GM12865 (cell line): ENCODE measurements at regions not wholly inside any gene's neighbourhood (a gene's known extent, or its start where the extent isn't known, plus 50 kb on each side); places are given as distances from the start of the nearest gene placed in this dataset.

Source experiments
- DNase-seq: peaks from one replicate; pipeline ENCODE4 v3.0.0; 2010; ENCODE audit warnings: low read depth
- H3K4me3 ChIP-seq: 2 replicates; pipeline ENCODE4 v1.5.1; 2011; ENCODE audit warnings: mild to moderate bottlenecking, low read depth, low read length, control low read depth
- TF ChIP-seq, protein P1 (sequence below): IDR thresholded peaks from 2 replicates; pipeline ENCODE4 v1.5.1; 2011; ENCODE audit warnings: low read length, control low read depth, low read depth, inconsistent platforms; ENCODE audit not compliant: insufficient read depth; ENCODE audit errors: missing control alignments

DNA sequence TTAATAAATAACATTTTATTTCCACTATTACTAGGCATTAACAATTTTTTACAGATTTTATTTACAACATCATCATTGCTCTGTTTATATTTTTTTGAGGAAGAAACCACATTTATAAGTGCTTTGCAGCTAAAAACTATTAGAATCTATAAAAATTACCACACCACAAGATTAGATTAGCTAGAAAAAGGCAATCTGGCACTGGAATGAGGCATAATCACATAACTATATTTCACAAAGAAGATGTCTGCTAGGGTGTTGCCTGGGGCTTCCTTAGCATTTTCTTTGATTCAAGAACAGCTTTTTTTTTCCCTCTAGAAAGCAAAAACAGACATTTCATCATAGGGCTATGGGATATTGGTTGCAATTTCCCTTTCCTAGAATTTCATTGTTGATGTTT lies 2169.2 kb downstream of the MRPL39 start:
- TF ChIP-seq, protein P1, sequence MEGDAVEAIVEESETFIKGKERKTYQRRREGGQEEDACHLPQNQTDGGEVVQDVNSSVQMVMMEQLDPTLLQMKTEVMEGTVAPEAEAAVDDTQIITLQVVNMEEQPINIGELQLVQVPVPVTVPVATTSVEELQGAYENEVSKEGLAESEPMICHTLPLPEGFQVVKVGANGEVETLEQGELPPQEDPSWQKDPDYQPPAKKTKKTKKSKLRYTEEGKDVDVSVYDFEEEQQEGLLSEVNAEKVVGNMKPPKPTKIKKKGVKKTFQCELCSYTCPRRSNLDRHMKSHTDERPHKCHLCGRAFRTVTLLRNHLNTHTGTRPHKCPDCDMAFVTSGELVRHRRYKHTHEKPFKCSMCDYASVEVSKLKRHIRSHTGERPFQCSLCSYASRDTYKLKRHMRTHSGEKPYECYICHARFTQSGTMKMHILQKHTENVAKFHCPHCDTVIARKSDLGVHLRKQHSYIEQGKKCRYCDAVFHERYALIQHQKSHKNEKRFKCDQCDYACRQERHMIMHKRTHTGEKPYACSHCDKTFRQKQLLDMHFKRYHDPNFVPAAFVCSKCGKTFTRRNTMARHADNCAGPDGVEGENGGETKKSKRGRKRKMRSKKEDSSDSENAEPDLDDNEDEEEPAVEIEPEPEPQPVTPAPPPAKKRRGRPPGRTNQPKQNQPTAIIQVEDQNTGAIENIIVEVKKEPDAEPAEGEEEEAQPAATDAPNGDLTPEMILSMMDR: no peak
- no peak overlapping the region for H3K4me3 ChIP-seq
- DNase-seq: no peak

DNA sequence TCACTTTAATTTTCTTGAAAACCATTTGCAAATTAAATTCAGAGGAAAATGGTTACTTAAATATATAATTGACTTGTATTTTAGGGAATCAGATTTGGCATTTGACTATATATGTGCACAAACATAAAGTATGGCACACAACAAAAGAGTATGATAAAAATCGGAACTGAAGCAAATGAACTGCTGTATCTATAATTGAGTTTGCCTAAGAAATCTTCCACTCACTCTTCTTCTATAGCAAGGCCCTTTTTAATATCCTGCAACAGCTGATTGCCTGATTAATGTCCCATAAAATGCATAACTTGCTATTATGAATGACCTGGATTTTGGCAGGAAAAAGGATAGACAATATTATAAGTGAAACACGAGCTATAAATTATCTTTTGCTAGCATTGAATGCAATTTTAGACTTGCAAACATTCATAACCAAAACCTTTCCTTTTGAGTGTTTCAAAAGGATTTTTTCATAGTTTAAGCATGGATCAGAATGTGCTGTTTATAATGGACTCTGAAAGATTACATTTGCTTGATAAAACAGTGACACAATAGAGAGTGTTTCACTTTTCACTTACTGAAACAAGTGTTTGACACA lies 2204.3 kb downstream of the MRPL39 start:
- TF ChIP-seq, protein P1: no peak
- no peak for DNase-seq
- H3K4me3 ChIP-seq: no peak overlapping the region

DNA sequence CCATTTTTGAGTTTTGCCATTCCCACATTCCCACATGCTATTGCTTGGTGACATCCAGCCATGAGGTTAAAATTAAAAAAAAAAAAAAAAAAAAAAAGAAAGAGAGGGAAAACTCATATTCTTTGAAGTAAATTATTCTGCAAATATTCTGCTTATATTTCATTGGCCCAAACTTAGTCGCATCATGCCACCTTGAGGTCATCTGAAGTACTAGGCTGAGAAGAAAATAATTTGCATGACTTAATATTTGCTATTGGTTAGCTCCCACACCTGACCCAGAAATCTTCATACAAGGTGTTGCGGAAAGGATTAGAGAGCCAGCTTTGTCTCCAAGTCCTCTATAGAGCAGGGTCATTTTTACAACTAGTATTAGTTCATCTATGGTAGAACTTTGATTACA lies 2206.0 kb downstream of the MRPL39 start:
- TF ChIP-seq, protein P1: peak; percentile 3
- DNase-seq: peak; percentile 9
- no peak overlapping the region for H3K4me3 ChIP-seq

DNA sequence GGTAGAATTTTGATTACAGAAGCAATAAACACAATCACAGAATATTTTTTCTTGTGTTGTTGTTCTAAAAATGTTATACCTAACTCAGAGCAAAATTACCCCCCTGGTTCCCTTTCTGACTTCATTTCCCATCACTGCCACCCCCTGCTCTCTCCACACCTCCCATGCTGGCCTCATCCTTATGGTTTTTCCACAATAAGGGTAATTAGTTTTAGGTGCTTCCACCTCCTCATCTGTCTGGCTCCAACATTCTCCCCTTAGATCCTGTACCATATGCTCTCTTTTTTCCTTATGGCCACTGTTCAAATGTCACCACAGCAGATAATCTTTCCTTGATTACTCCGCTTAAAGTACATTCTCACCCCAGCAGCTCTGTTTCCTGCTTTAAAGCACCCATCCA lies 2208.6 kb downstream of the MRPL39 start:
- no peak for DNase-seq
- TF ChIP-seq, protein P1: no peak

DNA sequence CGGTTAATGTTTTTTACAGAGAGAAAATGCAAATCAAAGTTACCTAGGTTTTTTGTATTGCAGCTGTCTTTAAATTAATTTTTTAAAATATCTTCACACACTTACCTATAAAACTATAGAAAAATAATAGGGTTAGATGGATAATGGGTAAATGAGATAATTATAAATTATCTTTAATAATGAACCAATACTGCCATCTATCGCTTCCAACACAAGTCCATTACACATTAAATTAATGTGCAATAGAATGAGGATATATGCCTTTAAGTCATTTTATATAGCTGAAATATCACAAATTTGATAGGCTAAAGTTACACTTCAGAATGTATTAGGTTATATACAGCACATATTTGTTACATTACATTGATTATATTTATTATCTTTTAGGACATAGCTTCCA lies 2212.8 kb downstream of the MRPL39 start:
- TF ChIP-seq, protein P1: no peak

More for the DNA sequence above, 2208.6 kb downstream of the MRPL39 start:
- H3K4me3 ChIP-seq: no peak overlapping the region

DNA sequence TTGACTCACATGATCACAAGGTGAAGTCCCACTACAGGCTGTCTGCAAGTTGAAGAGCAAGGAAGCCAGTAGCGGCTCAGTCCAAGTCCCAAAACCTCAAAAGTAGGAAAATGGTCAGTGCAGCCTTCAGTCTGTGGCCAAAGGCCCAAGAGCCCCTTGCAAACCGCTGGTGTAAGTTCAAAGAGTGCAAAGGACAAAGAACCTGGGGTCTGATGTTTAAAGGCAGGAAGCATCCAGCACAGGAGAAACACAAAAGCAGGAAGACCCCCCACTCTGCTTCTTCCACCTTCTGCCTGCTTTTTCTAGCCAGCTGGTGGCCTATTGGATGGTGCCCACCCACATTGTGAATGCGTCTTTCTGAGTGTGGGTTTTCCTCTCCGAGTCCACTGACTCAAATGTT lies 2222.6 kb downstream of the MRPL39 start:
- no peak overlapping the region for H3K4me3 ChIP-seq
- DNase-seq: no peak
- TF ChIP-seq, protein P1: no peak

More for the DNA sequence above, 2212.8 kb downstream of the MRPL39 start:
- no peak overlapping the region for H3K4me3 ChIP-seq
- DNase-seq: no peak

DNA sequence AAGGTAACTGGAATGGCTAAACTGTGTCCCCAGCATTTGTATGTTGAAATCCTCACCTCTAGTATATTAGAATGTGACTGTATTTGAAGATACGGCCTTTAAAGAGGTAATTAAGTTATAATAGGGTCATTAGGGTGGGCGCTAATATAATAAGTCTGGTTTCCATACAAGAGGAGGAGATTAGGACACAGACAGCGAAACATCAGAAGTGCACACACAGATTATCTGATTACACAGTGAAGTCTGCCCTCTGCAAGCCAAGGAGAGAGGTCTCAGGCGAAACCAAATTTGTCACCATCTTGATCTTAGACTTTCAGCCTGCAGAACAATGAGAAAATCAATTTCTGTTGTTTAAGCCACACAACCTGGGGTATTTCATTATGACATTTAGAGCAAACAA lies 2233.1 kb downstream of the MRPL39 start:
- no peak overlapping the region for H3K4me3 ChIP-seq
- TF ChIP-seq, protein P1: no peak
- no peak for DNase-seq
